Mesendoderm (in vitro differentiated cells): ENCODE measurements at regions not wholly inside any gene's neighbourhood (a gene's known extent, or its start where the extent isn't known, plus 50 kb on each side); places are given as distances from the start of the nearest gene placed in this dataset.

Experiments
- DNase-seq: peaks from one replicate; pipeline ENCODE4 v3.0.0; 2013
- H2AK5ac ChIP-seq: 2 replicates; pipeline ENCODE4 v1.6.1; 2013; ENCODE audit warnings: low read length, inconsistent platforms
- H2BK120ac ChIP-seq: 2 replicates; pipeline ENCODE4 v1.6.1; 2013; ENCODE audit warnings: low read depth, mild to moderate bottlenecking, low read length, moderate library complexity, mixed read lengths
- H2BK15ac ChIP-seq: replicated peaks from 2 replicates; pipeline ENCODE4 v1.6.1; 2013; ENCODE audit warnings: low read depth, mild to moderate bottlenecking, moderate library complexity
- H2BK5ac ChIP-seq: 2 replicates; pipeline ENCODE4 v1.6.1; 2013; ENCODE audit warnings: low read length, inconsistent platforms
- H3K18ac ChIP-seq: 2 replicates; pipeline ENCODE4 v1.6.1; 2013; ENCODE audit warnings: mild to moderate bottlenecking, low read length, mixed read lengths
- H3K23ac ChIP-seq: one replicate; pipeline ENCODE4 v1.6.1; 2013; ENCODE audit warnings: low read length
- H3K27ac ChIP-seq: 2 replicates; pipeline ENCODE4 v1.5.1; 2013; ENCODE audit warnings: low read depth, mild to moderate bottlenecking, inconsistent platforms, low read length, moderate library complexity
- H3K27me3 ChIP-seq: 2 replicates; pipeline ENCODE4 v1.6.1; 2013; ENCODE audit warnings: low read length, control low read depth, mild to moderate bottlenecking, inconsistent platforms; ENCODE audit not compliant: insufficient read depth, poor library complexity
- H3K36me3 ChIP-seq: 2 replicates; pipeline ENCODE4 v1.6.1; 2013; ENCODE audit warnings: low read length, inconsistent platforms; ENCODE audit not compliant: control insufficient read depth, insufficient read depth
- H3K4ac ChIP-seq: one replicate; pipeline ENCODE4 v1.6.1; 2013; ENCODE audit warnings: low read depth, mild to moderate bottlenecking, low read length, moderate library complexity
- H3K4me1 ChIP-seq: 2 replicates; pipeline ENCODE4 v1.6.1; 2013; ENCODE audit warnings: low read depth, low read length, inconsistent platforms; ENCODE audit not compliant: control insufficient read depth
- H3K4me2 ChIP-seq: 2 replicates; pipeline ENCODE4 v1.6.1; 2013; ENCODE audit warnings: low read length
- H3K4me3 ChIP-seq: 2 replicates; pipeline ENCODE4 v1.5.1; 2013; ENCODE audit warnings: mild to moderate bottlenecking, low read length
- H3K56ac ChIP-seq: one replicate; pipeline ENCODE4 v1.6.1; 2013; ENCODE audit warnings: low read length
- H3K79me1 ChIP-seq: 2 replicates; pipeline ENCODE4 v1.6.1; 2013; ENCODE audit warnings: low read length, inconsistent platforms
- H3K79me2 ChIP-seq: 2 replicates; pipeline ENCODE4 v1.6.1; 2013; ENCODE audit warnings: mild to moderate bottlenecking, low read length; ENCODE audit not compliant: control insufficient read depth, insufficient read depth
- H3K9ac ChIP-seq: 2 replicates; pipeline ENCODE4 v1.6.1; 2013; ENCODE audit warnings: low read length, inconsistent platforms
- H4K5ac ChIP-seq: one replicate; pipeline ENCODE4 v1.6.1; 2013; ENCODE audit warnings: low read length
- H4K8ac ChIP-seq: one replicate; pipeline ENCODE4 v1.6.1; 2013; ENCODE audit warnings: low read depth, mild to moderate bottlenecking, control low read depth, low read length, moderate library complexity
- WGBS: extraction: QIAGEN DNeasy Blood & Tissue Kit; methylation state at CpG from one replicate; pipeline ENCODE4 v1.1.7; 2013; ENCODE audit warnings: low lambda C conversion rate, missing lambda C conversion rate; ENCODE audit not compliant: insufficient coverage; ENCODE audit errors: extremely low coverage; 5-methylcytosine and 5-hydroxymethylcytosine counted together

DNA sequence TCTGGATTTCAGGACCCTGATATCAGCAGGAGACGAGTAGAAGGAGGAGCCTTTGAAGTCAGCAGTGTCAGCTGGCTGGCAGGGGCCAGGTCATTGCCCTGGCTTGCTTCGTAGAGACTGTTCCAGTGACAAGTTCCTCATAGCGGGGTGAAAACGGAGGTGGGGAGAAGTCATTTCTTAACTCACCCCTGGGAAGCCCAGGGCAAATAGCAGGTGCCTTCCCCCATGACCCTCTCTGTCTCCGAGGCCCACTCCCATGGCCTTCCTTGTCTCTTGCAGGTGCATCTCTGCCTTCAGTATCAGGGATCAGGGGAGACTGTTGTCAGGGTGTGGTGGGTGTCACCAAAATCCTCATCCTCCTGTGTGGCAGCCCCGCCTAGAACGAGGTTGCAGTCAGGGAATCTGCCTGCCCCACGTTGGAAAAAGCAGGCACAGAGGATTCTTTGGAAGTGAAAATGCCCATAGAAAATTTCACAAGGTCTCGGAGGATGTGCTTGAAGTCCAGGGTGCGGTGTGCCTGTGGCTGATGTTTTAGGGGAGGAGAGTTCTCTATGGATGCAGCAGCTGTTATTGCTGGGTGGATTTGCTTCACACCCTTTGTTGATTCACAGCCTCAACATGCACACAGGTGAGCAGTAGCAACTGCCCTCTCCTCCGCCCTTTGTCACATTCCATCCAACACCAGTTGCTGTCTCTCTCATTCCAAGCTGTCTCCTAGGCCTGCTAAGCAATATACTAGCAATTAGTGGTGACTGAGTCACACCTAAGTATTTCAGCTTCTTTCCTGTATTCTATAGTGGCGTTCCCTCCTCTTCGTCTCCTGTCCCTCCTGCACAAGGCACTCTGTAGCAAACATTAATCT, 142.6 kb upstream of the FHL2 start:
- no peaks in the 10 kb centered on the region for H3K27me3 ChIP-seq
- H3K79me2 ChIP-seq: no peaks in the 10 kb centered on the region
- no peak overlapping the region for H3K23ac ChIP-seq
- no peak overlapping the region for H3K4me2 ChIP-seq
- H2BK15ac ChIP-seq: no peak overlapping the region
- no peak overlapping the region for H2BK120ac ChIP-seq
- H3K18ac ChIP-seq: no peak overlapping the region
- no peak overlapping the region for H3K56ac ChIP-seq
- no peak overlapping the region for H3K9ac ChIP-seq
- no peak overlapping the region for H3K4ac ChIP-seq
- no peak overlapping the region for H4K5ac ChIP-seq
- DNase-seq: peak; percentile 36
- no CpG with 5 or more reads among the region's 13 CpGs for WGBS
- H3K4me3 ChIP-seq: no peak overlapping the region
- no peak overlapping the region for H3K27ac ChIP-seq
- H2AK5ac ChIP-seq: no peak overlapping the region
- no peak overlapping the region for H4K8ac ChIP-seq
- H3K36me3 ChIP-seq: no peaks in the 10 kb centered on the region
- no peaks in the 10 kb centered on the region for H3K79me1 ChIP-seq
- H3K4me1 ChIP-seq: no peaks in the 10 kb centered on the region
- no peak overlapping the region for H2BK5ac ChIP-seq

DNA sequence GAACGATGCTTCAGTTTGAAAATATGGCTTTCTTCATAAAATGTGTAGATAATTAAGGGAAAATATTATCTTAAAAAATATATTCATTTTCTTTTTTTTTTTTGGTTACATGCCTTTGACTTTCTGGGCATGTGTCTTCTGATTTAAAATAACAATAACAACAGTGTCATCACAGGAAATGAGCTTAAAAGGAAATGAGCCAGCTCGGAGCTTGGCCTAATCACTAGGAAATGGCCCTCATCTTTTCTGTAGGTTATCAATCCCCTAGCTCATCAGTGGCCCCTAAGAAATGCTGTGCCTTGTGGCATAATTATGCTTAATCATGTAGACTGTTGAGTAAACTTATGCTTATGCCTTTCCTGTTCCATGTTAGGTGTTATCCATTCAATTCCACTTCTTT, 141.8 kb upstream of the FHL2 start:
- H3K56ac ChIP-seq: no peak overlapping the region
- DNase-seq: no peak
- H3K27ac ChIP-seq: no peak overlapping the region
- H2BK120ac ChIP-seq: no peak overlapping the region
- H3K4me1 ChIP-seq: no peaks in the 10 kb centered on the region
- H3K27me3 ChIP-seq: no peaks in the 10 kb centered on the region
- H3K79me2 ChIP-seq: no peaks in the 10 kb centered on the region
- H2BK15ac ChIP-seq: no peak overlapping the region
- no peak overlapping the region for H4K8ac ChIP-seq
- no peak overlapping the region for H3K18ac ChIP-seq
- no CpG with 5 or more reads among the region's 2 CpGs for WGBS
- H2BK5ac ChIP-seq: no peak overlapping the region
- H3K4me3 ChIP-seq: no peak overlapping the region
- no peak overlapping the region for H3K9ac ChIP-seq
- H3K4ac ChIP-seq: no peak overlapping the region
- H3K23ac ChIP-seq: no peak overlapping the region
- no peak overlapping the region for H3K4me2 ChIP-seq
- H2AK5ac ChIP-seq: no peak overlapping the region
- no peak overlapping the region for H4K5ac ChIP-seq
- no peaks in the 10 kb centered on the region for H3K36me3 ChIP-seq
- no peaks in the 10 kb centered on the region for H3K79me1 ChIP-seq

DNA sequence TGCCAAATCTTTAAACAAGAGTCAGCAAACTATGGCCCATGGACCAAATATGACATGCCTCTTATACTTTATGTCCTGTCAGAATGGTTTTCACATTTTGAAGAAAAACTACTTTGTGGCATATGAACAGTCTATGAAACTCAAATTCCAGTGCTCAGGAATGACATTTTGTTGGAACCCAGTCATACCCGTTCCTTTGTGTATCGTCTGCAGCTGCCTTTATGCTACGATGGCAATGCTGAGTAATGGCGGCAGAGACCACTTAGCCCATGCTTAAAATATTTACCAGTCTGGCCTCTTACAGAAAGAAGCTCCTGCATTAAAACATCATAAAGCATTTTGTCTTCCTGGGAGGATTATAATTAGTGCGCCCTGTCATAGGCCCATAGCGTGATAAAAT, 140.5 kb upstream of the FHL2 start:
- WGBS: no CpG with 5 or more reads among the region's 6 CpGs
- H3K27me3 ChIP-seq: no peaks in the 10 kb centered on the region
- no peak overlapping the region for H2BK120ac ChIP-seq
- no peak overlapping the region for H3K4ac ChIP-seq
- H3K9ac ChIP-seq: no peak overlapping the region
- H3K4me3 ChIP-seq: no peak overlapping the region
- no peaks in the 10 kb centered on the region for H3K79me1 ChIP-seq
- no peaks in the 10 kb centered on the region for H3K79me2 ChIP-seq
- H3K4me2 ChIP-seq: no peak overlapping the region
- no peak overlapping the region for H3K56ac ChIP-seq
- H2BK15ac ChIP-seq: no peak overlapping the region
- no peak overlapping the region for H3K18ac ChIP-seq
- no peak for DNase-seq
- no peaks in the 10 kb centered on the region for H3K36me3 ChIP-seq
- H4K5ac ChIP-seq: no peak overlapping the region
- H2AK5ac ChIP-seq: no peak overlapping the region
- no peak overlapping the region for H4K8ac ChIP-seq
- H2BK5ac ChIP-seq: no peak overlapping the region
- H3K4me1 ChIP-seq: no peaks in the 10 kb centered on the region
- no peak overlapping the region for H3K27ac ChIP-seq
- H3K23ac ChIP-seq: no peak overlapping the region

DNA sequence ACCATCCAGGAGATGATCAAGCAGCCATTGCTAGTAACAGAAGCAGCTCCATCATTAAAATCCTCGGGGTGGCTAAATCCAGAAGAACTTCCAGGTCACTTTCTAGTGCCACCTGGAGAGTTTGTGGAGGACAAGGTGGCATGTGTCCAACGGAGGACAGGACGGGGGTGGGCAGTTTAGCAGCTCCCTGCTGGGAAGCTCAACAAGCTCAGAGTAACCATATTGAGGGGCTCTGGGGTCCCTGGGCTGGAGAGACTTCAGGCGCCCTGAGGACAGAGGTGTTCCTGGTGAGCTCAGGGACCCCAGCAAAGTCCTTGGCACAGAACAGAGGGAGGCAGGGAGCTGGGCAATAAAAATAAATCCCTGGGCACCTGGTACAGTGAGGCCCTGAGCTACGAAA, 140.0 kb upstream of the FHL2 start:
- H3K79me2 ChIP-seq: no peaks in the 10 kb centered on the region
- H3K27me3 ChIP-seq: no peaks in the 10 kb centered on the region
- no peaks in the 10 kb centered on the region for H3K4me1 ChIP-seq
- no peaks in the 10 kb centered on the region for H3K79me1 ChIP-seq
- no peak overlapping the region for H2BK120ac ChIP-seq
- no peak overlapping the region for H4K5ac ChIP-seq
- no peak overlapping the region for H2BK5ac ChIP-seq
- no peaks in the 10 kb centered on the region for H3K36me3 ChIP-seq
- H3K18ac ChIP-seq: no peak overlapping the region
- no peak overlapping the region for H3K9ac ChIP-seq
- no peak overlapping the region for H3K27ac ChIP-seq
- no peak overlapping the region for H3K56ac ChIP-seq
- no peak overlapping the region for H3K4me2 ChIP-seq
- H3K23ac ChIP-seq: no peak overlapping the region
- H3K4ac ChIP-seq: no peak overlapping the region
- DNase-seq: no peak
- H4K8ac ChIP-seq: no peak overlapping the region
- H2AK5ac ChIP-seq: no peak overlapping the region
- H3K4me3 ChIP-seq: no peak overlapping the region
- no peak overlapping the region for H2BK15ac ChIP-seq
- WGBS: no CpG with 5 or more reads among the region's 5 CpGs

DNA sequence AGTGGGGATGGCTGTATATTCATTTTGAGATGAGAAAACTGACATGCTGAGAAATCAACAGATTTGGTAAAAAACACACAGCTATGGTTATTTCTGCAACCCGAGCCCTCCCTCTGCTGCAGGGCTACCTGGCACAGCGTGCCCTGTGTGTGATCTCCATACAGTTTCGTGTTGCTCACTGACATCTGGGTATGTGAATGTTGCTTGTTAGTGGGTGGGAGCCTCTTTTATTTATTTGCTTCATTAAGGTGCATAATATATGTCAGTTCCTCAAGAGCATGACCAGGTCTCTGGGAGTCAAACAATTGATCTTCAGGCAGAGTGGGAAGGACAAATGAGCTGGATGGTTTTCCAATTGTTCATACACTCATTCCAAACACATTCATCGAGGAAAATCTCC, 139.1 kb upstream of the FHL2 start:
- no peak for DNase-seq
- WGBS: no CpG with 5 or more reads among the region's 4 CpGs
- no peaks in the 10 kb centered on the region for H3K79me2 ChIP-seq

DNA sequence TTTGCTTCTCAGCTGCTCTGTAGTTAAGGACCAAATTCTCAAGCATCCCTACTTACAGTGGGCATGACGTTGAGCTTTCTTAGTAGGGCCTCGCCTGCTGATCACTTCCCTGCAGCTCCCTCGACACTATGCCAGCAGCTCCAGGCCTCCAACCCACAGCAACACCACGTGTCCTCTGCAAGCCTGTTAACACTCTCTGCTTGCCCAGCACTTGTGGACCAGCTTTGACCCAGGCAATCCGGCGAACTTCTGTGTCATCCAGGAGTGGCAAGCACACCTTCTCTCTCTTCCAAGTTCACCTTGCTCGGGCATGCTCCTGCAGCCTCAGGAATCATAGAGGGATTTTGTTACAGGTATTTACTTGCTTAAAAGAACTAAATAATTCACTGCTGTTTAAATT, 138.6 kb upstream of the FHL2 start:
- Histone ChIP-seq H3K18ac (no peak overlapping the region), H2AK5ac (no peak overlapping the region), H3K27me3 (no peaks in the 10 kb centered on the region), H3K9ac (no peak overlapping the region), H4K5ac (no peak overlapping the region), H3K79me1 (no peaks in the 10 kb centered on the region), H2BK15ac (no peak overlapping the region), H2BK120ac (no peak overlapping the region), H3K4me3 (no peak overlapping the region), H3K27ac (no peak overlapping the region), H3K4me1 (no peaks in the 10 kb centered on the region), H3K56ac (no peak overlapping the region), H3K4ac (no peak overlapping the region), H2BK5ac (no peak overlapping the region), H3K23ac (no peak overlapping the region), H3K4me2 (no peak overlapping the region), H4K8ac (no peak overlapping the region), H3K79me2 (no peaks in the 10 kb centered on the region), H3K36me3 (no peaks in the 10 kb centered on the region)
- WGBS: no CpG with 5 or more reads among the region's 7 CpGs
- DNase-seq: no peak

More for the DNA sequence above, 139.1 kb upstream of the FHL2 start:
- H4K8ac ChIP-seq: no peak overlapping the region
- H2BK5ac ChIP-seq: no peak overlapping the region
- no peak overlapping the region for H3K4me2 ChIP-seq
- H2AK5ac ChIP-seq: no peak overlapping the region
- no peak overlapping the region for H4K5ac ChIP-seq
- no peak overlapping the region for H3K9ac ChIP-seq
- H3K4me3 ChIP-seq: no peak overlapping the region
- H3K27me3 ChIP-seq: no peaks in the 10 kb centered on the region
- H3K36me3 ChIP-seq: no peaks in the 10 kb centered on the region
- H2BK15ac ChIP-seq: no peak overlapping the region
- no peaks in the 10 kb centered on the region for H3K4me1 ChIP-seq
- H3K79me1 ChIP-seq: no peaks in the 10 kb centered on the region
- no peak overlapping the region for H3K56ac ChIP-seq
- no peak overlapping the region for H3K27ac ChIP-seq
- H2BK120ac ChIP-seq: no peak overlapping the region
- no peak overlapping the region for H3K4ac ChIP-seq
- no peak overlapping the region for H3K18ac ChIP-seq
- no peak overlapping the region for H3K23ac ChIP-seq
